ENCODE measurements at regions not wholly inside any gene's neighbourhood (a gene's known extent, or its start where the extent isn't known, plus 50 kb on each side); places are given as distances from the start of the nearest gene placed in this dataset.
"Not testable (repeated sequence)": the region's sequence is repeated elsewhere in the genome, so short reads cannot be mapped to it uniquely, and the experiment has no call there.

GRCh38 chr2:63740943-63741342 is 100.8 kb upstream of the UGP2 start:
- DNase-seq, result no peak

DNA sequence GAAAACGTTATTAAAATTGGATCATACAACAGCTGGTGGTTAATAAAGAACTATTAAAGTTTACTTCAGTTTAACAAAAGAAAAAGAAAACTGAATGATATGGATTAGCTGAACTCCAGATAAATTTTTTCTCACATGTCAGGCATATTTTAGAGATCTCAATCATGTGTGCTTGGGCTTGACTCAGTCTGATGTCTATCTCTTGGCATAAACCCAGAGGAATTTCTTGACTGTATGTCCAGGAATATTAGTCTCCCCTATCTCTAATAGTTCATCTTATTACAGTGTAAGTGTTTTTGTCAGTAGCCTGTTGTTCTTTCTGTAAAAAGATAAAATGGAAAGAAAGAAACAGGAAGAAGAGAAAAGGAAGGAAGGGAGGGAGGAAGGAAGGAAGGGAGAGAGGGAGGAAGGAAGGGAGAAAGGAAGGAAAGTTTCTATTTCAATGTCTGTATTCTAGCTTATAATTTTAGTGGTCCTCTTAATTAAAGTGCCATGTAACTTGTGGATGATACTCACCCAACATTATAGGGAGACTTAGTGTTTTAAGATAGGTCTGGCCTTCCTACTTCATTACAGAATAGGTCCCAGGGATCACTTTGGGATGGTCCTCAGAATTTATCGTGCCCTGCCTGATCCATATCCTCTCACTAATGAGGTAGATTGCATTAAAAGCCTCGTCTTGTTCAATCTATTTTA is 99.7 kb upstream of the UGP2 start:
- DNase-seq, result no peak

GRCh38 chr2:63742580-63742976 is 99.1 kb upstream of the UGP2 start:
- DNase-seq, result no peak

DNA sequence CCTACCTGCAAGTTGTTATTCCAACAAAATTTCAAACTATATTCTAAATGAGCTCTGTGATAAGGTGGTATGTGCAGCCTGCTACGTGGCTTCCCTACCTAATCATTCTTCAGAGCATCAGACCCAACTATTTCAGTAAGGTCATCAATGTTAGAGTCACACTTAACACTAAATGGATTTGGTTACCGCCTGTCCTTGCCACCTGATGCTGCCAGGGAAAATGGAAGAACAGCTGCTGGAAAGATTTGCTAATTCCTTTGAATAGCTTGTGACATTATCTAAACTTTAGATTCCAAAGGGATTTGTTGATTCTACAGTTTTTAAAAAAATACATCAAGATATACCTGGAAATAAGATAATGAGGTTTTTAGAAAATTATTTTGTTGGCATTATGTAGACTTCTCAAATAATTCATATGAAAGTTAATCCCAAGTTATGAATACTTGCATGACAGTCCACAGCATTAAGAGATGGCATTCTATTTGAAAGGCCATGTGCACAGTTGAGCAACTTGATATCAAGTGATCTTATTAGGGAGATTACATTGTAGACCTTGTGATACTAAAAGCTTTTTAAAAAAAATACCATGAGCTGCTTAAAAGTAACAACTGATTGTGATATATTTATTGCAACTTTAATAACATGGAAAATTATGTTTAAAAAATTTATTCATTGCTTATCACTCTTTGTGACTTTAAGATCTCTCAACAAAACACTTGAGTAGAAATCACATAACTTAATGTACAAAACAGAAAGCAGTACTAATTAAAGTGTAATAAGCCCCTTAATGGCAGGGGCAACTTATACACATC is 98.3 kb upstream of the UGP2 start:
- no peak for DNase-seq

DNA sequence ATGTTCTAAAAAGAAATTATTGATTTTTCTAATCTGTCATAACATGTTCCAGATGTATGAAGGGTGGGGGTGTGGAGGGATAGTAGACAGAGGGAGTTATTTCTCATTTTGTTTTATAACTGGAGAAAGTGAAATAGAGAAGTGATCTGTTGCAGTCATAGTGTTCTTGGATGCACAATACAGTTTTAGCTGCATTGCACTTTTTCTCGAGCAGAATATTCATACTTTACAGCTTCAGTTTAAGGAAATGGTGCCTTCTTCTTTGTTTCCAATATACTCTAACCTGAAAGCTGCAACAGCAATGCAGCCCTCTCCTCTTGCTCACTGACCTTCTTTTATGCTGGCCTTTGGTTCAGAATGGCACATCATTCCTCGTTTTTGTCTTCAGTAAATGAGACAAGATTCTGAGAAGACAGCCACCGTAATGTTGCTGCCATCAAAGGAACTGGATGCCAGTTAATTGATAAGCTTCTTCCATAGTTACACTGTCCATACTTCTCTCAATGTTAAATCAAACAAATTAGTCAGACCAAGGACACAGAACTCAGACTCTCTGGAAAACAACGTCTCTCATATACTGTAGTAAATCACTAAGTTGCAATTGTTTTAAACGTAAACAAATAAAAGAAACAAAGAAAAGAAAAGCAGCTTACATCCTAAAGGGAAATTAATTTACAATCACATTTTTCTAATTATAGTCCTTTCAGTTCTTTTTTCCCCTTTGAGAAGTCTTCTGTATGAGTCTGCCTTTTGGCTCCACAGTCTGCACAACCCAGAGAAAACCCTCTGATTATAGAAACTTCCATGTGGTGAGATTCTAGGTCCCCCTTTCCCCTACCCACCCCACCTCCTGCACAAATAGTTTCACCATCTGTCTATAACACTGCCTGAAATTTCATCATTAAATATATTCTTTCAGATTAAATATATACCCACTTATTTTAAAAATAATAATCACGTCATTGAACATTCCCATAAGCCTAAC is 97.4 kb upstream of the UGP2 start:
- DNase-seq, result no peak

- not testable (repeated sequence) for DNase-seq
Observed at GRCh38 chr2:63746548-63746947, 95.1 kb upstream of the UGP2 start.

GRCh38 chr2:63751901-63752300 is 89.8 kb upstream of the UGP2 start:
- no peak for DNase-seq

DNA sequence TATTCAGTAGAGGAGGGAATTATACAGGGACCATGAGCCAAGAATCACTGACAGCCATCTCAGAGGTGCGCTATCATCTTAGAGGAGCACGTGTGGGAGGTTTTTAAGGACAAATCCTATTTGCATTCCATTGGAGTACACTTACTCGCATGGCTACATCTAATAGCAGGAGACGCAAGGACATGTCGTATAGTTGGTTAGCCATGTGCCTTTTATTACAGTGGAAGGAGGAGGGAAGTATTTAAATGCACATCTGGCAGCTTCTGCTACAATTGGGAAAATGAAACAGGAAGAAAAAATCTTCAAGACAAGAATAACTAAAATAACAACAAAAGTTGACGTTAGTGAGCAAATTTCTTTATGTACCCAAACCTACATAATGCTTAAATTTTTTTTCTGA is 86.5 kb upstream of the UGP2 start:
- no peak for DNase-seq

GRCh38 chr2:63755965-63756364 is 85.7 kb upstream of the UGP2 start:
- DNase-seq, result no peak

- DNase-seq, result no peak
Observed at GRCh38 chr2:63763391-63763941, 78.2 kb upstream of the UGP2 start.

- no peak for DNase-seq
Observed at GRCh38 chr2:63764630-63765029, 77.1 kb upstream of the UGP2 start.

- no peak for DNase-seq
Observed at GRCh38 chr2:63765117-63765516, 76.6 kb upstream of the UGP2 start.

- no peak for DNase-seq
Observed at GRCh38 chr2:63767307-63767706, 74.4 kb upstream of the UGP2 start.

GRCh38 chr2:63768051-63768450 is 73.6 kb upstream of the UGP2 start:
- DNase-seq, result no peak

- DNase-seq, result no peak
Observed at GRCh38 chr2:63769915-63770314, 71.8 kb upstream of the UGP2 start.

DNA sequence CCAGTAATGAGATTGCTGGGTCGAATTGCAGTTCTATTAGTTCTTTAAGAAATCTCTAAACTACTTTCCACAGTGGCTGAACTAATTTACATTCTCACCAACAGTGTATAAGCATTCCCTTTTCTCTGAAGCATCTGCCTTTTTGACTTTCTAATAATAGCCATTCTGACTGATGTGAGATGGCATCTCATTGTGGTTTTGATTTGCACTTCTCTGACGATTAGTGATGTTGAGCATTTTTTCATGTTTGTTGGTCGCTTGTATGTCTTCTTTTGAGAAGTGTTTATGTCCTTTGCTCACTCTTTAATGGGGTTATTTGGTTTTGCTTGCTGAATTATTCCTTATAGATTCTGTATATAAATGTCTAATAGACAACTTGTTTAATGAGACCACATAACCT is 69.6 kb upstream of the UGP2 start:
- no peak for DNase-seq

GRCh38 chr2:63775191-63775590 is 66.5 kb upstream of the UGP2 start:
- DNase-seq, result no peak

DNA sequence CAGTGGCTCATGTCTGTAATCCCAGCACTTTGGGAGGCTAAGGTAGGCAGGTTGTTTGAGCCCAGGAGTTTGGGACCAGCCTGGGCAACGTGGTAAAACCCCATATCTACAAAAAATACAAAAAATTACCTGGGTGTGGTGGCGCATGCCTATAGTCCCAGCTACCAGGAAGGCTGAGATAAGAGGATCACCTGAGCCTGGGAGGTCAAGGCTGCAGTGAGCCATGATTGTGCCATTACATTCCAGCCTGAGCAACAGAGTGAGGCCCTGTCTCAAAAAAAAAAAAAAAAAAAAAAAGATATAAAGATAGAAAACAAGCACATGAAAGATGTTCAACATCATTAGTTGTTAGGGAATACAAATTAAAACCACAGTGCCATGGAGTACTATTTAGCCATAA is 65.3 kb upstream of the UGP2 start:
- no peak for DNase-seq

DNA sequence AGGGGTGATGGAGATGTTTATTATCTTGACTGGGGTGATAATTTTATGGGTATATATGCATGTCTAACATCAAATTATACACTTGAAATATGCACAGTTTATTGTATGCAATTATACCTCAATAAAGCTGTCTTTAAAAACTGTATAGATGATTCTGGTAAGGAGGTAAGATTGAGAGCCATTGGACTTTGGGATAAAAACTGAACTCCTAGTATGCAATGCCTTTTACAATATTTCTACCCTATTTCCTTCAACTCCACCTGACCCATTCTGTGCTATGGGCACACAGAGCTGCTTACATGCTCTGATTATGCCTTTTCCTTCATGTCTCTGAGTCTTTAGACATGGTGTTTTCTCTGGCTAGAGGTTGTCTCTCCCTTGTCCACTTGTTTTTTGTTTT is 63.9 kb upstream of the UGP2 start:
- DNase-seq, result no peak

DNA sequence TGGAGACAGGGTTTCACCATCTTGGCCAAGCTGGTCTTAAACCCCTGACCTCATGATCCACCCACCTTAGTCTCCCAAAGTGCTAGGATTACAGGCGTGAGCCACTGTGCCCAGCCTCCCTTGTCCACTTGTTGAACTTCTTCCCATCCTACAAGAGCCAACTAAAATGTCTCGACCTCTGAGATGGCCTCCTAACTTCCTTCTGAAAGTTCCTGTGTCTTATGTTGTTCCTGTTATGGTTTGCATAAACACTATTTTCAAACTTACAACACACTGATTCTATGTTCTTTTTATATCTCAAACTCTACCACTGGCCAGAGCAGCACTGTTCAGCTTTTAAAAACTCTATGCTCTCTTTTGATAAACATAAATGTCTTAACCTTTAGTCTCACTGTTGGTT is 63.3 kb upstream of the UGP2 start:
- no peak for DNase-seq

DNA sequence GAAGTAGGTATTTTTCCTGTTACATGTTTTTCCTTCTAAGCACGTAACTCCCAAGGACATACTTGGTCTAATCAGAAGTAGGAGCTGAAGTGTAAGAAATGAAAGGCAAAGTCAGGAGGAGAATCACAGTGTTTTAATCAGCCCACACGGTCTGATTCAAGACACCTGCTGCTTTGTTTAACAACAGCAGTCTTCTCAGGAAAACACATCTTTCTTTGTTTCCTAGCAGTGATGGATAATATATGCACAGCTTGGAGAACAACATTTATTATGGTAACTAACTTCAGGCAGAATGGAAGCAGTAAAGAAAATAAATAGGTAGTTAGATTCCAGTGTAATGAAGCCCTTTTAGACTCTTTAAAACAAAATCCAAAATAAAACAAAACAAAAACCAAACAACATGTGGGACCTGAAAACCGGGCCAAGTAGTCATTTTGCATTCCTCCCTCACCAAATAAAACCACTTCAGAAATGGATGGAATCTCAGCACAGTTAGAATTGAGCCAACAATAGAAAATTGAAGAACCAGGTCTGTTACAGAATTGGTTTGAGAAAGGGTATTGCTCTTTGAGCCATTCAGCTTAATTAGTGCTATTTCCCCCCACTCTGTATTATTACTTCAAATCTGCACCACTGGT is 61.1 kb upstream of the UGP2 start:
- DNase-seq, result no peak

DNA sequence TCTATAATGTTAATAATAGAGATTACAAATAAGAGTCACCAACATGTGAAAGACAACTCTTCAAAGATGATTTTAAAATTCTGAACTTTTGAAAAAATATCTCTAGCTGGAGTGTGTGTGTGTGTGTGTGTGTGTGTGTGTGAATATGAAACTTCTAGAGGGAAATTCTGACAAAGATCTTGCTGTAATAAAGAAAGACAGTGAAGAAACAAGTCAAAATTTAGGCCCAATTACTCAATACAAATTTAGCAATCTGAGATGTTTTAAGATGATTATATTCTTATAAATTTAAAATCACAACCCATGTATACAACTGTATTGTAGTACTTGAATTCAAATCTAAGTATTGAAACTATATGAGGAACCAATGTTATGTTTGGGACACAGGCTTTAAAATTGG is 57.2 kb upstream of the UGP2 start:
- DNase-seq, result no peak

GRCh38 chr2:63785096-63785495 is 56.6 kb upstream of the UGP2 start:
- no peak for DNase-seq
